Spleen (tissue), 11 donors: ENCODE measurements at regions not wholly inside any gene's neighbourhood (a gene's known extent, or its start where the extent isn't known, plus 50 kb on each side); places are given as distances from the start of the nearest gene placed in this dataset.

Source experiments
- DNase-seq: peaks from one replicate; pipeline ENCODE4 v3.0.0-alpha.2; 2020
- H3K27ac ChIP-seq, 8 donors: fragments of 200-600 bp; sonication (generic) in 7 of 8; 1 replicate in 4 of 8; 2 replicates in 4 of 8; pipeline versions ENCODE4 v1.5.0 to v1.8.0; 2016 to 2021; ENCODE audit warnings: inconsistent platforms in 4 of 8, mild to moderate bottlenecking in 4 of 8, moderate library complexity in 1 of 8
- H3K27me3 ChIP-seq, 7 donors: fragments of 200-600 bp; sonication (generic) in 6 of 7; replicated peaks in 1 of 7; 1 replicate in 4 of 7; 2 replicates in 3 of 7; pipeline versions ENCODE4 v1.5.0 to v1.8.0; 2016 to 2021; ENCODE audit warnings: inconsistent platforms in 3 of 7, mild to moderate bottlenecking in 1 of 7
- H3K36me3 ChIP-seq, 6 donors: fragments of 200-600 bp; sonication (generic) in 5 of 6; 1 replicate in 4 of 6; 2 replicates in 2 of 6; pipeline versions ENCODE4 v1.5.0 to v1.8.0; 2016 to 2021; ENCODE audit warnings: inconsistent platforms in 2 of 6
- H3K4me1 ChIP-seq, 6 donors: fragments of 200-600 bp; sonication (generic) in 5 of 6; 1 replicate in 3 of 6; 2 replicates in 3 of 6; pipeline versions ENCODE4 v1.5.0 to v1.8.0; 2016 to 2021; ENCODE audit warnings: inconsistent platforms in 3 of 6
- H3K4me3 ChIP-seq, 8 donors: fragments of 200-600 bp; sonication (generic) in 7 of 8; 1 replicate in 4 of 8; 2 replicates in 4 of 8; pipeline versions ENCODE4 v1.5.0 to v1.8.0; 2016 to 2021; ENCODE audit warnings: inconsistent platforms in 4 of 8, mild to moderate bottlenecking in 4 of 8, moderate library complexity in 2 of 8
- H3K9me3 ChIP-seq, 8 donors: fragments of 200-600 bp; sonication (generic) in 7 of 8; 1 replicate in 4 of 8; 2 replicates in 4 of 8; pipeline versions ENCODE4 v1.5.0 to v1.8.0; 2016 to 2021; ENCODE audit warnings: inconsistent platforms in 4 of 8
- CTCF ChIP-seq, 11 experiments: fragments of 200-600 bp in 7 of 11; fragments of 450-650 bp in 4 of 11; sonication (generic) in 4 of 11; IDR thresholded peaks in 8 of 11; conservative IDR thresholded peaks in 3 of 11; 1 replicate in 7 of 11; 2 replicates in 4 of 11; pipeline versions ENCODE4 v1.4.0 to v1.8.0; 2016 to 2021; ENCODE audit warnings: antibody characterized with exemption in 11 of 11, inconsistent platforms in 4 of 11, mild to moderate bottlenecking in 1 of 11
- POLR2A ChIP-seq, 3 donors: fragments of 450-650 bp; IDR thresholded peaks; one replicate each; pipeline ENCODE4 v1.5.1; 2017; ENCODE audit warnings: antibody characterized with exemption in 3 of 3, mild to moderate bottlenecking in 1 of 3
- POLR2AphosphoS5 ChIP-seq, 3 donors: sonication (generic); formaldehyde crosslinking; IDR thresholded peaks; one replicate each; pipeline ENCODE4 v1.5.1; 2017; ENCODE audit warnings: antibody characterized with exemption in 3 of 3
- WGBS, 5 donors: extraction: QIAGEN DNeasy Blood & Tissue Kit in 3 of 5; methylation state at CpG; one replicate each; pipeline versions ENCODE4 v1.1.5 to v1.1.7; 2013 to 2018; 5-methylcytosine and 5-hydroxymethylcytosine counted together
- intact Hi-C: fragments of 100-400 bp; cut with DNase I; formaldehyde crosslinking; loops from one replicate; pipeline ENCODE4 v1.15.0; 2023; ENCODE audit warnings: low total_unique reads
- donor health status: healthy with polysubstance abuse.
- donor health status: DM: no; HTN: no; CAD: no; lungs with moderate emphysema.
- donor health status: DM: no; HTN: no; CAD: no.
- donor health status: Bipolar disorder and iron deficiency.
- donor health status: healthy.
- donor health status: DM: no; HTN: no; CAD: no.
- donor health status: DM: yes; HTN: yes; CAD: no.

DNA sequence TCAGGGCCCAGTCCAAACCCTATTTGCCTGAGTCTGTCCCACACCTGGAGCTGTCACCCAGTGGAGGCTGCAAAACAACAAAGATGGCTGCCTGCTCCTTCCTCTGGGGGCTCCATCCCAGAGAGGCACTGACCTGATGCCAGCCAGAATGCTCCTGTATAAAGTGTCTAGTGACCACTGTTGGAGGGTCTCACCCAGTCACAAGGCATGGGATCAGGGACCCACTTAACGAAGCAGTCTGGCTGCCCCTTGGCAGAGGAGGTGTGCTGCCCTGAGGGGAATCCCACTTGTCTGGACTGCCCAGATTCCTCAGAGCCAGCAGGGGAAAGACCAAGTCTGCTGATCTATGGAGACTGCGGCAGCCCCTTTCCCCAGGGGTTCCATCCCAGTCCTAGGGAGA lies 241.6 kb downstream of the CDH26 start:
- H3K9me3 ChIP-seq = peaks cover 0 to 27% (median 13%) of the 10 kb centered on the region in 8 donors
- H3K36me3 ChIP-seq = no peaks in the 10 kb centered on the region
- intact Hi-C loops = no loop called here
- H3K4me3 ChIP-seq = no peak overlapping the region
- no peak overlapping the region for H3K27ac ChIP-seq
- TF ChIP-seq CTCF (IDR thresholded peaks at IDR 0.05 in 8 of 11, conservative IDR thresholded peaks at IDR 0.05 in 3 of 11) (no peak), POLR2A (IDR thresholded peaks at IDR 0.05) (no peak), POLR2AphosphoS5 (IDR thresholded peaks at IDR 0.05) (no peak)
- DNase-seq = no peak
- WGBS, 5 donors = 80 to 97% (median 89%) methylated on average over 1 to 2 of the region's 2 CpGs
- H3K27me3 ChIP-seq = peaks cover 0 to 11% (median 0%) of the 10 kb centered on the region in 7 donors
- no peaks in the 10 kb centered on the region for H3K4me1 ChIP-seq

DNA sequence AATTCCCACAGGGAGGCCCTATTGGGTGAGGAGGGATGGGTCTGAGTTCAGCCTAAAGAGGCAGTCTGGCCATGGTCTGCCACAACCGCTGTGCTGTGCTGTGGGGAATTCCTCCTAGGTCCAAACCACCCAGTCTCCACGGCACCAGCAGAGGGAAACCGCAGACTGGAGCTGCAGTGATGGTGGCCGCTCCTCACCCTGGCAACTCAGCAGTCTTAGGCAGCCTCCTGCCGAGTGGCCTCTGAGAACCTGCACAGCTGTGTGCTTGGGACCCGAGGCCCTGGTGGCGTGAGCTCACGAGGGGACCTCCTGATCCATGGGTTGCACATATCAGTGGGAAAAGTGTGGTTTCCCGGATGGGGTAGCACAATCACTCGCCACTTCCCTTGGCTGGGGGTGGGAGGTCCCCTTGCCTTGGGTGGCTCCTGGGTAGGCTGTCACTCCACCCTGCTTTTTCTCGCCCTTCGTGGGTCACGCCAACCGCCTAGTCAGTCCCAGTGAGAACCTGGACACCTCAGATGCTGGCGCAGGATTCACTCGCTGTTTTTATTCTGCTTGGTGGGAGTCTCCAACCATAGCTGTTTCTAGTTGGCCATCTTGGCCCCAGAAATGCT lies 242.2 kb downstream of the CDH26 start:
- TF ChIP-seq POLR2A (IDR thresholded peaks at IDR 0.05) (no peak), POLR2AphosphoS5 (IDR thresholded peaks at IDR 0.05) (no peak), CTCF (IDR thresholded peaks at IDR 0.05 in 8 of 11, conservative IDR thresholded peaks at IDR 0.05 in 3 of 11) (no peak)
- Histone ChIP-seq H3K27ac (no peak overlapping the region), H3K4me3 (no peak overlapping the region), H3K27me3 (peaks cover 0 to 11% (median 0%) of the 10 kb centered on the region in 7 donors), H3K4me1 (no peaks in the 10 kb centered on the region), H3K9me3 (peaks cover 0 to 27% (median 13%) of the 10 kb centered on the region in 8 donors), H3K36me3 (no peaks in the 10 kb centered on the region)
- DNase-seq = no peak
- 80 to 89% (median 89%) methylated on average over 8 to 16 of the region's 16 CpGs for WGBS, 5 donors
- intact Hi-C loops = no loop called here

DNA sequence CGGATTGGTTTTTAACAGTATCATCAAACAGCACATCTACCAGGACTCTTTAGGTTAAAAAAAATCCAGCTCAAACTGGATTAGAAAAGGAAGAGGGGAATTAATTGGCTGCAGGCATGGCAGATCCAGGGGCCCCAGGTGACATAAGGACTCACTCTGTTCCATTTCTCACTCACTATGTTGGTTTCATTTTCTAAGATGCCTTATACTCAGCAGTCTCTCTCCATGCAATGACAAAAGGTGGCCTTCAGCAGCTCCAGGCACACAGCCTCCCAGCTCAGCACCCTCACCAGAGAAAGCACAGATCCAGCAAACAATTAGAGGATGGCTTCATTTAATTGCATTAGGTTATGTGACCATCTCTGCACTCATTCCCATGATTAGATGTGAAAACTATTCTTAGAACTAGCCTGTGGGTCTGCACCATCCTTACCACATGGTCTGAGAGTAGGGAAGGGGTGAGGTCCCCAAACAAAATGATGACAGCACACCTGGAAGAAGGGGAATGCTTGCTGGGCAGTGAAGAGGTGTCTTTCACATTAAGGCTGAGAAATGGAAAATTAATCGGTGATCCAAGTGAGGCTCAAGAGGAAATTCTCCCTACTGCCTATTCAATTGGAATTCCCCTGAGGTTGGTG lies 243.1 kb downstream of the CDH26 start:
- no peak overlapping the region for H3K4me3 ChIP-seq
- 82 to 96% (median 86%) methylated on average over 2 of the region's 2 CpGs for WGBS, 5 donors
- peaks cover 0 to 19% (median 10%) of the 10 kb centered on the region in 8 donors for H3K9me3 ChIP-seq
- TF ChIP-seq CTCF (IDR thresholded peaks at IDR 0.05 in 8 of 11, conservative IDR thresholded peaks at IDR 0.05 in 3 of 11) (no peak), POLR2A (IDR thresholded peaks at IDR 0.05) (no peak), POLR2AphosphoS5 (IDR thresholded peaks at IDR 0.05) (no peak)
- DNase-seq = no peak
- intact Hi-C loops = no loop called here
- no peaks in the 10 kb centered on the region for H3K4me1 ChIP-seq
- peaks cover 0 to 11% (median 0%) of the 10 kb centered on the region in 7 donors for H3K27me3 ChIP-seq
- no peak overlapping the region for H3K27ac ChIP-seq
- H3K36me3 ChIP-seq = no peaks in the 10 kb centered on the region

GRCh38 chr20:60202046-60202445 lies 243.8 kb downstream of the CDH26 start:
- H3K36me3 ChIP-seq = no peaks in the 10 kb centered on the region
- H3K27me3 ChIP-seq = peaks cover 0 to 11% (median 0%) of the 10 kb centered on the region in 7 donors
- TF ChIP-seq POLR2AphosphoS5 (IDR thresholded peaks at IDR 0.05) = no peak
- no peak for TF ChIP-seq CTCF (IDR thresholded peaks at IDR 0.05 in 8 of 11, conservative IDR thresholded peaks at IDR 0.05 in 3 of 11)
- no peak for TF ChIP-seq POLR2A (IDR thresholded peaks at IDR 0.05)
- intact Hi-C loops = no loop called here
- no peak for DNase-seq
- peaks cover 0 to 19% (median 6%) of the 10 kb centered on the region in 8 donors for H3K9me3 ChIP-seq
- 71 to 92% (median 83%) methylated on average over 3 to 5 of the region's 5 CpGs for WGBS, 5 donors
- H3K4me1 ChIP-seq = no peaks in the 10 kb centered on the region
- no peak overlapping the region for H3K27ac ChIP-seq
- H3K4me3 ChIP-seq = no peak overlapping the region
